HCT116 (cell line): ENCODE measurements at regions not wholly inside any gene's neighbourhood (a gene's known extent, or its start where the extent isn't known, plus 50 kb on each side); places are given as distances from the start of the nearest gene placed in this dataset.

Source experiments
- ATAC-seq: fragments of 200-7000 bp; cut with Tn5 transposase; 2 replicates; pipeline ENCODE4 v1.9.1; 2020; ENCODE audit warnings: mild to moderate bottlenecking, moderate library complexity
- BruUV-seq: library from RNA; stranded (reverse); fragments of 400-500 nt; replicated peaks from 2 replicates; lab custom pipeline; 2021; lab: Mats Ljungman, UMichigan
- CTCF ChIA-PET: fragments of 300-600 bp; sonication (Branson Sonifier 250); formaldehyde crosslinking; loops from one replicate; lab custom pipeline; 2021; ENCODE audit warnings: antibody characterized with exemption; lab: Charles Lee
- POLR2A ChIA-PET: fragments of 300-600, 350-600 bp; sonication (Branson Sonifier 250); formaldehyde crosslinking; loops from one replicate; lab custom pipeline; 2021; ENCODE audit warnings: antibody characterized with exemption; lab: Charles Lee
- RAD21 ChIA-PET, 2 experiments: fragments of 300-600 bp; sonication (Branson Sonifier 250); formaldehyde crosslinking; loops; one replicate each; lab custom pipeline; 2023; ENCODE audit warnings: low total read pairs in 2 of 2; ENCODE audit not compliant: uncharacterized antibody in 2 of 2, unreplicated experiment in 2 of 2, low non-redundant PET in 1 of 2; lab: Charles Lee
- DNase-seq: peaks from one replicate; pipeline ENCODE4 v3.0.0-alpha.2; 2010; ENCODE audit warnings: low read depth, low spot score
- H2AFZ ChIP-seq: fragments of 200-600 bp; shearing (Covaris generic), sonication (generic); 2 replicates; pipeline ENCODE4 v1.6.1; 2017; ENCODE audit warnings: low read depth, mixed run types, mixed read lengths, antibody characterized with exemption, low read length; ENCODE audit not compliant: poor library complexity, severe bottlenecking
- H3K27ac ChIP-seq: 2 replicates; pipeline ENCODE4 v1.5.1; 2012; ENCODE audit warnings: low read depth, low read length
- H3K27me3 ChIP-seq: fragments of 200-600 bp; sonication (generic); 2 replicates; pipeline ENCODE4 v1.6.1; 2016; ENCODE audit warnings: mixed run types, low read length, mixed read lengths; ENCODE audit not compliant: insufficient read depth
- H3K36me3 ChIP-seq, 2 experiments: fragments of 200-500 bp in 1 of 2; fragments of 200-600 bp in 1 of 2; sonication (Bioruptor generic) in 1 of 2; sonication (generic) in 1 of 2; 2 replicates each; pipeline versions ENCODE4 v1.5.1 to v1.6.1; 2014 to 2016; ENCODE audit warnings: low read length in 2 of 2, inconsistent platforms in 1 of 2, mixed read lengths in 1 of 2, mixed run types in 1 of 2; ENCODE audit not compliant: insufficient read depth in 2 of 2, control insufficient read depth in 1 of 2
- H3K4me1 ChIP-seq, 2 experiments: fragments of 200-600 bp in 1 of 2; sonication (generic) in 1 of 2; 2 replicates each; pipeline versions ENCODE4 v1.5.1 to v1.6.1; 2012 to 2017; ENCODE audit warnings: low read length in 2 of 2, inconsistent platforms in 1 of 2, mild to moderate bottlenecking in 1 of 2, mixed read lengths in 1 of 2, mixed run types in 1 of 2, moderate library complexity in 1 of 2; ENCODE audit not compliant: insufficient read depth in 2 of 2, control insufficient read depth in 1 of 2
- H3K4me2 ChIP-seq: fragments of 200-600 bp; sonication (generic); 2 replicates; pipeline ENCODE4 v1.6.1; 2017; ENCODE audit warnings: mixed run types, low read length, mixed read lengths
- H3K4me3 ChIP-seq, 2 experiments: fragments of 200-600 bp in 1 of 2; sonication (generic) in 1 of 2; replicated peaks in 1 of 2; 2 replicates each; pipeline ENCODE4 v1.5.1; 2011 to 2016; ENCODE audit warnings: low read length in 2 of 2, control low read depth in 1 of 2, low read depth in 1 of 2, mild to moderate bottlenecking in 1 of 2, mixed read lengths in 1 of 2, mixed run types in 1 of 2
- H3K79me2 ChIP-seq: fragments of 200-600 bp; sonication (generic); 2 replicates; pipeline ENCODE4 v1.6.1; 2017; ENCODE audit warnings: mild to moderate bottlenecking, mixed run types, low read length, moderate library complexity, mixed read lengths; ENCODE audit not compliant: insufficient read depth
- H3K9ac ChIP-seq: fragments of 200-600 bp; sonication (generic); 2 replicates; pipeline ENCODE4 v1.6.1; 2016; ENCODE audit warnings: low read length, mixed read lengths
- H3K9me2 ChIP-seq: fragments of 200-600 bp; sonication (generic), shearing (Covaris generic); 2 replicates; pipeline ENCODE4 v1.6.1; 2017; ENCODE audit warnings: mixed run types, mild to moderate bottlenecking, moderate library complexity; ENCODE audit not compliant: insufficient read depth
- H3K9me3 ChIP-seq, 2 experiments: fragments of 200-500 bp in 1 of 2; fragments of 200-600 bp in 1 of 2; sonication (Bioruptor generic) in 1 of 2; sonication (generic) in 1 of 2; 2 replicates each; pipeline ENCODE4 v1.6.1; 2014 to 2017; ENCODE audit warnings: low read length in 2 of 2, mixed read lengths in 2 of 2, inconsistent platforms in 1 of 2, low read depth in 1 of 2, mild to moderate bottlenecking in 1 of 2, mixed run types in 1 of 2, moderate library complexity in 1 of 2; ENCODE audit not compliant: control insufficient read depth in 1 of 2, insufficient read depth in 1 of 2
- H4K20me1 ChIP-seq: fragments of 200-600 bp; sonication (generic), shearing (Covaris generic); 2 replicates; pipeline ENCODE4 v1.6.1; 2017; ENCODE audit warnings: mixed run types, mild to moderate bottlenecking, moderate library complexity; ENCODE audit not compliant: insufficient read depth
- ATF3 ChIP-seq: IDR thresholded peaks from 2 replicates; pipeline ENCODE4 v1.6.1; 2012
- CEBPB ChIP-seq: IDR thresholded peaks from 2 replicates; pipeline ENCODE4 v1.6.1; 2012; ENCODE audit warnings: low read depth
- EGR1 ChIP-seq: IDR thresholded peaks from 2 replicates; pipeline ENCODE4 v1.6.1; 2012; ENCODE audit warnings: low read depth
- EZH2 ChIP-seq: fragments of 200-600 bp; sonication (generic); IDR thresholded peaks from 2 replicates; pipeline ENCODE4 v1.6.1; 2017; ENCODE audit warnings: antibody characterized with exemption, mixed run types
- JUND ChIP-seq: IDR thresholded peaks from 2 replicates; pipeline ENCODE4 v1.6.1; 2012
- MAX ChIP-seq: IDR thresholded peaks from 2 replicates; pipeline ENCODE4 v1.6.1; 2012
- POLR2A ChIP-seq: IDR thresholded peaks from 2 replicates; pipeline ENCODE4 v1.7.0; 2011; ENCODE audit warnings: borderline replicate concordance; ENCODE audit not compliant: insufficient read depth, insufficient read length; ENCODE audit errors: extremely low read depth
- REST ChIP-seq: IDR thresholded peaks from 2 replicates; pipeline ENCODE4 v1.6.1; 2012; ENCODE audit warnings: low read depth
- SP1 ChIP-seq: IDR thresholded peaks from 2 replicates; pipeline ENCODE4 v1.6.1; 2012; ENCODE audit warnings: low read depth
- SRF ChIP-seq: IDR thresholded peaks from 2 replicates; pipeline ENCODE4 v1.6.1; 2012; ENCODE audit warnings: low read depth
- TCF7L2 ChIP-seq: IDR thresholded peaks from 2 replicates; pipeline ENCODE4 v1.7.0; 2011; ENCODE audit warnings: borderline replicate concordance, inconsistent platforms; ENCODE audit not compliant: insufficient read depth, insufficient read length; ENCODE audit errors: extremely low read depth
- YY1 ChIP-seq: IDR thresholded peaks from 2 replicates; pipeline ENCODE4 v1.6.1; 2011; ENCODE audit warnings: low read length, low read depth, moderate library complexity, mild to moderate bottlenecking; ENCODE audit not compliant: insufficient replicate concordance; ENCODE audit errors: extremely low read depth
- ZNF274 ChIP-seq: fragments of 200-500 bp; sonication (Bioruptor generic); IDR thresholded peaks from 2 replicates; pipeline ENCODE4 v1.6.1; 2014; ENCODE audit warnings: mild to moderate bottlenecking, low read depth, low read length, inconsistent platforms
- intact Hi-C: fragments of 100-400 bp; cut with micrococcal nuclease; formaldehyde crosslinking; loops from 2 replicates; pipeline ENCODE4 v1.10.0; 2022

DNA sequence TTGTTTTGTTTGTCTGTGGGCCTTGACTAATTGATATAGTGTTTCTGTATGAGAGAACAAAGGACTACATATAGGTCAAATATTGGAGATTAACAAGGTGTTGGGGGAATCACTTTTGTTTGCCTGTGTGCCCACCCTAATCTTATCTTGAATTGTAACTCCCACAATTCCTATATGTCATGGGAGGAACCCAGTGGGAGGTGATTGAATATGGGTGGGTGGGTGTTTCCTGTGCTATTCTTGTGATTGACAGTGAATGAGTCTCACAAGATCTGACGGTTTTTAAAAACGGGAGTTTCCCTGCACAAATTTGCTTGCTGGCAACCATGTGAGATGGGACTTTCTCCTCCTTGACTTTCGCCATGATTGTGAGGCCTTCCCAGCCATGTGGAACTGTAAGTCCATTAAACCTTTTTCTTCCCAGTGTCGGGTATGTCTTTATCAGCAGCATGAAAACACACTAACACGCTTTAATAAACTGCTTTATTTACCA, 64.9 kb upstream of the HSPB3 start:
- no TSS peak for BruUV-seq
- Histone ChIP-seq H3K27ac (no peak overlapping the region), H3K4me3 (no peak overlapping the region), H2AFZ (no peak overlapping the region), H4K20me1 (no peaks in the 10 kb centered on the region), H3K4me1 (peaks cover 5 to 8% of the 10 kb centered on the region in 2 experiments; a peak in 3 of 4 replicates), H3K79me2 (no peaks in the 10 kb centered on the region), H3K27me3 (no peaks in the 10 kb centered on the region), H3K4me2 (no peak overlapping the region; the same call in 1 of the 2 replicates), H3K9me3 (no peaks in the 10 kb centered on the region), H3K36me3 (no peaks in the 10 kb centered on the region), H3K9ac (no peak overlapping the region), H3K9me2 (no peaks in the 10 kb centered on the region)
- ATAC-seq: no peak
- no peak for DNase-seq
- intact Hi-C loops: no loop called here
- ChIA-PET POLR2A (no interaction called here), RAD21 (no interaction called here), CTCF (interaction anchor here (1.0 kb wide), 1 partner anchor 29 kb away, joined by 3 read pairs; no protein-coding TSS in a partner anchor)
- TF ChIP-seq REST (no peak), ZNF274 (no peak), YY1 (no peak), EZH2 (no peak), JUND (no peak), MAX (no peak), TCF7L2 (no peak), SRF (no peak), ATF3 (no peak), CEBPB (no peak), EGR1 (no peak), SP1 (no peak), POLR2A (no peak)
